A673 (cell line): ENCODE measurements at regions not wholly inside any gene's neighbourhood (a gene's known extent, or its start where the extent isn't known, plus 50 kb on each side); places are given as distances from the start of the nearest gene placed in this dataset.

Source experiments
- CTCF ChIP-seq: fragments of 300-800, 200-600 bp; sonication (generic); conservative IDR thresholded peaks from 2 replicates; pipeline ENCODE4 v1.5.1; 2017; ENCODE audit warnings: low read depth, mild to moderate bottlenecking, antibody characterized with exemption, low read length, moderate library complexity, mixed read lengths
- EZH2 ChIP-seq: fragments of 200-600 bp; sonication (generic); IDR thresholded peaks from 2 replicates; pipeline ENCODE4 v1.6.1; 2017; ENCODE audit warnings: borderline replicate concordance, low read depth, mild to moderate bottlenecking, mixed read lengths, antibody characterized with exemption, low read length; ENCODE audit not compliant: poor library complexity, severe bottlenecking

DNA sequence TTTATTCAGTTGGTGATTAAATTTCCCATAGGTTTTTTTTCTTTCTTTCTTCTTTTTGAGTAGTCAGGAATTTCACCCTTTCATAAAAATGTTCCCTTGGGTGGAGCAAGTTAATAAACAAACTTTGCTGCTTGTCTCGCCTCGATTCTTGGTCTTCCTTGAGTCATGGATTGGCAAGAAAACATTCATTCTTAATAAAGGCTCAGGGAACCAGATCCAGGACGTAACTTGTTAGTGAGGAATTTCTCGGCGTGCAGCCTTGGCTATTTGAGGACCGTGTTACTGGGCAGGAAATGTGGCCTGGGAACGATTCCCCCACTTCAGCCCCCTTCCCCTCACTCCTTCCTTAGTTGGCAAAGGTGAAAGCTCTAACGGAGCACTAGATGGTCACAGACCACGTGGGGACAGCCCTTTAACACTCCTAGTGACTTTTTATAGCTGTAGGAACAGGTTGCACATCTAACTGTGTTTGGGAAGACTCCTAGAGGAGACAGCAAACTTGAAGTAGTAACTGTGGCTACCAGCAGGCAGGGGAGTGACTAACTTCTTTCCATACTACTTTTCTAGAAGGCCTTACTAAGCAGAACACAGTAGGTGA lies 106.8 kb downstream of the UCHL1 start:
- TF ChIP-seq CTCF (no peak), EZH2 (no peak)
